WTC11 (cell line): ENCODE measurements at regions not wholly inside any gene's neighbourhood (a gene's known extent, or its start where the extent isn't known, plus 50 kb on each side); places are given as distances from the start of the nearest gene placed in this dataset.

ENCODE experiments used
- ATAC-seq: fragments of 200-7000 bp; cut with Tn5 transposase; 2 replicates; pipeline ENCODE4 v1.10.0; 2021; ENCODE audit warnings: mild to moderate bottlenecking, moderate library complexity
- CTCF ChIA-PET: fragments of 300-600 bp; sonication (Branson Sonifier 250); formaldehyde crosslinking; loops from one replicate; lab custom pipeline; 2021; ENCODE audit warnings: antibody characterized with exemption; lab: Charles Lee
- POLR2A ChIA-PET: fragments of 350-600 bp; sonication (Branson Sonifier 250); formaldehyde crosslinking; loops from one replicate; lab custom pipeline; 2021; ENCODE audit warnings: antibody characterized with exemption; lab: Charles Lee
- DNase-seq: peaks from one replicate; pipeline ENCODE4 v3.0.0; 2021; ENCODE audit warnings: low spot score
- H3K27ac Mint-ChIP-seq: 2 replicates; pipeline ENCODE4 v1.8.0; 2021; ENCODE audit warnings: mixed read lengths
- H3K27me3 Mint-ChIP-seq: 2 replicates; pipeline ENCODE4 v1.8.0; 2021; ENCODE audit warnings: low read depth, mild to moderate bottlenecking, moderate library complexity, mixed read lengths
- H3K36me3 Mint-ChIP-seq: 2 replicates; pipeline ENCODE4 v1.8.0; 2021; ENCODE audit warnings: mixed read lengths
- H3K4me1 Mint-ChIP-seq: 2 replicates; pipeline ENCODE4 v1.8.0; 2022; ENCODE audit warnings: mixed read lengths
- H3K4me3 Mint-ChIP-seq: 2 replicates; pipeline ENCODE4 v1.8.0; 2021; ENCODE audit warnings: mild to moderate bottlenecking, moderate library complexity, mixed read lengths
- H3K9me3 Mint-ChIP-seq: 2 replicates; pipeline ENCODE4 v1.8.0; 2021; ENCODE audit warnings: mixed read lengths
- ATF1 ChIP-seq: sonication (generic); formaldehyde crosslinking; IDR thresholded peaks from 2 replicates; pipeline ENCODE4 v1.8.1; 2023; ENCODE audit warnings: mild to moderate bottlenecking, moderate library complexity, missing genetic modification reagents
- EMX1 ChIP-seq: fragments of 250-450 bp; sonication (Bioruptor Pico); IDR thresholded peaks from 2 replicates; pipeline ENCODE4 v1.8.0; 2021; ENCODE audit warnings: mild to moderate bottlenecking
- FOXK1 ChIP-seq: sonication (generic); formaldehyde crosslinking; IDR thresholded peaks from 2 replicates; pipeline ENCODE4 v1.8.0; 2022; ENCODE audit warnings: mild to moderate bottlenecking, moderate library complexity, missing genetic modification reagents
- JAZF1 ChIP-seq: fragments of 250-450 bp; sonication (Bioruptor Pico); IDR thresholded peaks from 2 replicates; pipeline ENCODE4 v1.9.0; 2021; ENCODE audit warnings: moderate library complexity, mild to moderate bottlenecking, inconsistent platforms
- JUN ChIP-seq: sonication (generic); formaldehyde crosslinking; IDR thresholded peaks from 2 replicates; pipeline ENCODE4 v1.8.0; 2023; ENCODE audit warnings: mild to moderate bottlenecking, missing genetic modification reagents
- KAT7 ChIP-seq: sonication (generic); formaldehyde crosslinking; IDR thresholded peaks from 2 replicates; pipeline ENCODE4 v1.8.1; 2023; ENCODE audit warnings: missing genetic modification reagents, mild to moderate bottlenecking, borderline replicate concordance
- NFE2L1 ChIP-seq: sonication (generic); formaldehyde crosslinking; IDR thresholded peaks from 2 replicates; pipeline ENCODE4 v1.8.1; 2023; ENCODE audit warnings: missing genetic modification reagents
- NR1H2 ChIP-seq: sonication (generic); formaldehyde crosslinking; IDR thresholded peaks from 2 replicates; pipeline ENCODE4 v1.9.0; 2021; ENCODE audit warnings: mild to moderate bottlenecking, moderate library complexity, missing genetic modification reagents
- RORB ChIP-seq: fragments of 250-450 bp; sonication (Bioruptor Pico); IDR thresholded peaks from 2 replicates; pipeline ENCODE4 v1.9.0; 2021; ENCODE audit warnings: mild to moderate bottlenecking
- SMAD3 ChIP-seq: sonication (generic); formaldehyde crosslinking; IDR thresholded peaks from 2 replicates; pipeline ENCODE4 v1.8.0; 2022; ENCODE audit warnings: missing genetic modification reagents, mild to moderate bottlenecking, borderline replicate concordance
- ZBTB21 ChIP-seq: sonication (generic); formaldehyde crosslinking; IDR thresholded peaks from 2 replicates; pipeline ENCODE4 v1.8.1; 2023; ENCODE audit warnings: mild to moderate bottlenecking, missing genetic modification reagents, borderline replicate concordance
- ZNF671 ChIP-seq: fragments of 250-450 bp; sonication (Bioruptor Pico); IDR thresholded peaks from 2 replicates; pipeline ENCODE4 v1.8.0; 2021; ENCODE audit warnings: mild to moderate bottlenecking
- TF ChIP-seq, protein P1 (sequence below): fragments of 250-450 bp; sonication (Bioruptor Pico); conservative IDR thresholded peaks from 2 replicates; pipeline ENCODE4 v1.9.0; 2021; ENCODE audit warnings: mild to moderate bottlenecking
- TF ChIP-seq, protein P2 (sequence below): sonication (generic); formaldehyde crosslinking; IDR thresholded peaks from 2 replicates; pipeline ENCODE4 v1.8.1; 2023; ENCODE audit warnings: mild to moderate bottlenecking, missing genetic modification reagents, moderate library complexity
- TF ChIP-seq, protein P3 (sequence below): sonication (generic); formaldehyde crosslinking; IDR thresholded peaks from 2 replicates; pipeline ENCODE4 v1.8.0; 2023; ENCODE audit warnings: mild to moderate bottlenecking, missing genetic modification reagents
- TF ChIP-seq, protein P4 (sequence below): fragments of 200-600 bp; IDR thresholded peaks from 2 replicates; pipeline ENCODE4 v1.8.0; 2022; ENCODE audit warnings: antibody characterized with exemption
- TF ChIP-seq, protein P5 (sequence below): sonication (generic); formaldehyde crosslinking; IDR thresholded peaks from 2 replicates; pipeline ENCODE4 v1.8.0; 2022; ENCODE audit warnings: mild to moderate bottlenecking, missing genetic modification reagents
- TF ChIP-seq, protein P6 (sequence below): sonication (generic); formaldehyde crosslinking; IDR thresholded peaks from 2 replicates; pipeline ENCODE4 v1.8.1; 2023; ENCODE audit warnings: mild to moderate bottlenecking, missing genetic modification reagents, moderate library complexity

DNA sequence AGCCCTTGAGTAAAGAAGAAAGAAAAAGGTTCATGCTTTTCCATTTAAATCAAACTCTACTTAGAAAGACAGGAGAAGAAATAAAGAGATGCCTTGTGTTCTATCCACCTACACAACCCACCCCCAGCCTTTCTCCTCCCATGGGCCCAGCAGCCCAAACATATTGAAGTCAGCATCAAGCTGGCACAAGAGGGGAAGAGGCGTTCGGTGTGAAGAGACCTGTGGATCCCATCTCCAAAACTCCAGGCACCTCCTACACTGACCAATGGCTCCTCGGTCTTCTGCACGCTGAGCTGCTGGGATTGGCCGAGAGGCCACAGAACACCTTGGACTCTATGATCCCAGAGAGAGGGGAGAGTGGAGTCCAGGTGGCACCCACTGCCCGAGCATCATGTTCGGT is 66.0 kb upstream of the CELF2 start (continued):
- TF ChIP-seq, protein P1, sequence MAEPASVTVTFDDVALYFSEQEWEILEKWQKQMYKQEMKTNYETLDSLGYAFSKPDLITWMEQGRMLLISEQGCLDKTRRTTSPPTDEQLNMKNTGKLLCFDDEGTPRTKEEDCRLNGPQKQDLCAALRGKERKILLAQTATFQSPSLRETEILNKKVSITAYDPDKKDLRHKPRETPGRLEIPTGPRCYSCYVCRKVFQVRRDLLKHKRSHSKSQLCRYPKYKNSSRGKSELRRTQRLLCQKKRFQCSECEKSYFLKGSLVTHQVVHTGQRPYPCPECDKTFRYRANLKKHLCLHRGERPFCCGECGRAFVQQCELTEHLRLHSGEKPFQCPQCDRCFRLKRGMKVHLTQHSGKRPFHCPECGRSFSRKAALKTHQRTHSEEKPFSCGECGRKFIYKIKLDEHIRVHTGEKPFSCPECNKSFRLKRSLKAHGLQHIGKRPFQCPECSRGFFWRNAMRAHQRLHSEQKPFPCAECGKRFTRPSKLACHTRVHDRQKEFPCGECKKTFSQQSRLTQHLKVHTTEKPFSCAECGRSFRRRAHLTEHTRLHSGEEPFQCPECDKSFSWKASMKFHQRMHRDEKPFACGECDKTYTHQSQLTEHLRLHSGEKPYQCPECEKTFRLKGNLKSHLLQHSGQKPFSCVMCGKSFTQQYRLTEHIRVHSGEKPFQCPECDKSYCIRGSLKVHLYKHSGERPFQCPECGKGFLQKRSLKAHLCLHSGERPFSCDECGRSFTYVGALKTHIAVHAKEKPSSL (CRISPR knock-in tag) = no peak
- TF ChIP-seq, protein P2, sequence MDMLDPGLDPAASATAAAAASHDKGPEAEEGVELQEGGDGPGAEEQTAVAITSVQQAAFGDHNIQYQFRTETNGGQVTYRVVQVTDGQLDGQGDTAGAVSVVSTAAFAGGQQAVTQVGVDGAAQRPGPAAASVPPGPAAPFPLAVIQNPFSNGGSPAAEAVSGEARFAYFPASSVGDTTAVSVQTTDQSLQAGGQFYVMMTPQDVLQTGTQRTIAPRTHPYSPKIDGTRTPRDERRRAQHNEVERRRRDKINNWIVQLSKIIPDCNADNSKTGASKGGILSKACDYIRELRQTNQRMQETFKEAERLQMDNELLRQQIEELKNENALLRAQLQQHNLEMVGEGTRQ = no peak
- TF ChIP-seq, protein P3, sequence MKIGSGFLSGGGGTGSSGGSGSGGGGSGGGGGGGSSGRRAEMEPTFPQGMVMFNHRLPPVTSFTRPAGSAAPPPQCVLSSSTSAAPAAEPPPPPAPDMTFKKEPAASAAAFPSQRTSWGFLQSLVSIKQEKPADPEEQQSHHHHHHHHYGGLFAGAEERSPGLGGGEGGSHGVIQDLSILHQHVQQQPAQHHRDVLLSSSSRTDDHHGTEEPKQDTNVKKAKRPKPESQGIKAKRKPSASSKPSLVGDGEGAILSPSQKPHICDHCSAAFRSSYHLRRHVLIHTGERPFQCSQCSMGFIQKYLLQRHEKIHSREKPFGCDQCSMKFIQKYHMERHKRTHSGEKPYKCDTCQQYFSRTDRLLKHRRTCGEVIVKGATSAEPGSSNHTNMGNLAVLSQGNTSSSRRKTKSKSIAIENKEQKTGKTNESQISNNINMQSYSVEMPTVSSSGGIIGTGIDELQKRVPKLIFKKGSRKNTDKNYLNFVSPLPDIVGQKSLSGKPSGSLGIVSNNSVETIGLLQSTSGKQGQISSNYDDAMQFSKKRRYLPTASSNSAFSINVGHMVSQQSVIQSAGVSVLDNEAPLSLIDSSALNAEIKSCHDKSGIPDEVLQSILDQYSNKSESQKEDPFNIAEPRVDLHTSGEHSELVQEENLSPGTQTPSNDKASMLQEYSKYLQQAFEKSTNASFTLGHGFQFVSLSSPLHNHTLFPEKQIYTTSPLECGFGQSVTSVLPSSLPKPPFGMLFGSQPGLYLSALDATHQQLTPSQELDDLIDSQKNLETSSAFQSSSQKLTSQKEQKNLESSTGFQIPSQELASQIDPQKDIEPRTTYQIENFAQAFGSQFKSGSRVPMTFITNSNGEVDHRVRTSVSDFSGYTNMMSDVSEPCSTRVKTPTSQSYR (CRISPR knock-in tag) = no peak
- TF ChIP-seq JUN (CRISPR knock-in tag) = no peak
- TF ChIP-seq KAT7 = no peak
- TF ChIP-seq EMX1 (CRISPR knock-in tag) = no peak
- TF ChIP-seq, protein P4, sequence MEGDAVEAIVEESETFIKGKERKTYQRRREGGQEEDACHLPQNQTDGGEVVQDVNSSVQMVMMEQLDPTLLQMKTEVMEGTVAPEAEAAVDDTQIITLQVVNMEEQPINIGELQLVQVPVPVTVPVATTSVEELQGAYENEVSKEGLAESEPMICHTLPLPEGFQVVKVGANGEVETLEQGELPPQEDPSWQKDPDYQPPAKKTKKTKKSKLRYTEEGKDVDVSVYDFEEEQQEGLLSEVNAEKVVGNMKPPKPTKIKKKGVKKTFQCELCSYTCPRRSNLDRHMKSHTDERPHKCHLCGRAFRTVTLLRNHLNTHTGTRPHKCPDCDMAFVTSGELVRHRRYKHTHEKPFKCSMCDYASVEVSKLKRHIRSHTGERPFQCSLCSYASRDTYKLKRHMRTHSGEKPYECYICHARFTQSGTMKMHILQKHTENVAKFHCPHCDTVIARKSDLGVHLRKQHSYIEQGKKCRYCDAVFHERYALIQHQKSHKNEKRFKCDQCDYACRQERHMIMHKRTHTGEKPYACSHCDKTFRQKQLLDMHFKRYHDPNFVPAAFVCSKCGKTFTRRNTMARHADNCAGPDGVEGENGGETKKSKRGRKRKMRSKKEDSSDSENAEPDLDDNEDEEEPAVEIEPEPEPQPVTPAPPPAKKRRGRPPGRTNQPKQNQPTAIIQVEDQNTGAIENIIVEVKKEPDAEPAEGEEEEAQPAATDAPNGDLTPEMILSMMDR = no peak
- no peak for TF ChIP-seq NFE2L1 (CRISPR knock-in tag)
- no peak for TF ChIP-seq FOXK1 (CRISPR knock-in tag)
- TF ChIP-seq ZBTB21 (CRISPR knock-in tag) = no peak
- TF ChIP-seq JAZF1 (CRISPR knock-in tag) = no peak
- no peak for TF ChIP-seq SMAD3 (CRISPR knock-in tag)
- TF ChIP-seq, all 79 proteins: peak for 0

DNA sequence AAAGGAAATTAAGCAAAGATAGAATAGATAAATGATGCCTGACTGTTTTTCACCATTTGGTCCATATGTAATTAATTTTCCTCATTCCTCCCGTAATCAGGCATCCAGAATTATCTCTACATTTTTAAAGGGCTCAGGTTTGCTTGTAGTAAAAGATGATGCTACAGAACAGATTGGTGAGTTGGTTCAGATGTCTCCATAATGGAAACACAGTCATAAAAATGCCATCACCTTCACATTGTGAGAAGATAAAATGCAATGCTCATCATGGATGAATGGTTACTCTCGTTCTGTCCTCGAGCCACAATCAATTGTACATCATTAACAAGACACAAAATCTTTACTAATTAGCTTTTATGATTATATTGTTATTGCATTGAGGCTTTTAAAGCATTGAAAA is 64.9 kb upstream of the CELF2 start:
- POLR2A ChIA-PET = no interaction called here
- H3K9me3 Mint-ChIP-seq = peaks cover 20% of the 10 kb centered on the region
- TF ChIP-seq RORB = no peak
- TF ChIP-seq, protein P5, sequence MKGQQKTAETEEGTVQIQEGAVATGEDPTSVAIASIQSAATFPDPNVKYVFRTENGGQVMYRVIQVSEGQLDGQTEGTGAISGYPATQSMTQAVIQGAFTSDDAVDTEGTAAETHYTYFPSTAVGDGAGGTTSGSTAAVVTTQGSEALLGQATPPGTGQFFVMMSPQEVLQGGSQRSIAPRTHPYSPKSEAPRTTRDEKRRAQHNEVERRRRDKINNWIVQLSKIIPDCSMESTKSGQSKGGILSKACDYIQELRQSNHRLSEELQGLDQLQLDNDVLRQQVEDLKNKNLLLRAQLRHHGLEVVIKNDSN (CRISPR knock-in tag) = no peak
- no peak for TF ChIP-seq ZNF671
- no peak for TF ChIP-seq ATF1 (CRISPR knock-in tag)
- no peak for TF ChIP-seq NR1H2 (CRISPR knock-in tag)
- TF ChIP-seq, protein P6, sequence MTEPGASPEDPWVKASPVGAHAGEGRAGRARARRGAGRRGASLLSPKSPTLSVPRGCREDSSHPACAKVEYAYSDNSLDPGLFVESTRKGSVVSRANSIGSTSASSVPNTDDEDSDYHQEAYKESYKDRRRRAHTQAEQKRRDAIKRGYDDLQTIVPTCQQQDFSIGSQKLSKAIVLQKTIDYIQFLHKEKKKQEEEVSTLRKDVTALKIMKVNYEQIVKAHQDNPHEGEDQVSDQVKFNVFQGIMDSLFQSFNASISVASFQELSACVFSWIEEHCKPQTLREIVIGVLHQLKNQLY (CRISPR knock-in tag) = no peak
- TF ChIP-seq, all 79 proteins: peak for 0
- H3K27ac Mint-ChIP-seq = no peak overlapping the region
- ATAC-seq (no peak), DNase-seq (no peak)
- no peak overlapping the region for H3K4me3 Mint-ChIP-seq
- CTCF ChIA-PET = no interaction called here
- no peaks in the 10 kb centered on the region; the same call in 1 of the 2 replicates for H3K36me3 Mint-ChIP-seq
- H3K4me1 Mint-ChIP-seq = peaks cover 6% of the 10 kb centered on the region; the same call in 1 of the 2 replicates
- H3K27me3 Mint-ChIP-seq = no peaks in the 10 kb centered on the region; the same call in 1 of the 2 replicates
